NCI-H1930 (cell line): ENCODE measurements at regions not wholly inside any gene's neighbourhood (a gene's known extent, or its start where the extent isn't known, plus 50 kb on each side); places are given as distances from the start of the nearest gene placed in this dataset.
"Not testable (repeated sequence)": the region's sequence is repeated elsewhere in the genome, so short reads cannot be mapped to it uniquely, and the experiment has no call there.

Experiments
- DNase-seq, 2 experiments: peaks; one replicate each; lab custom pipeline; 2025; lab: John Stamatoyannopoulos, UW

DNA sequence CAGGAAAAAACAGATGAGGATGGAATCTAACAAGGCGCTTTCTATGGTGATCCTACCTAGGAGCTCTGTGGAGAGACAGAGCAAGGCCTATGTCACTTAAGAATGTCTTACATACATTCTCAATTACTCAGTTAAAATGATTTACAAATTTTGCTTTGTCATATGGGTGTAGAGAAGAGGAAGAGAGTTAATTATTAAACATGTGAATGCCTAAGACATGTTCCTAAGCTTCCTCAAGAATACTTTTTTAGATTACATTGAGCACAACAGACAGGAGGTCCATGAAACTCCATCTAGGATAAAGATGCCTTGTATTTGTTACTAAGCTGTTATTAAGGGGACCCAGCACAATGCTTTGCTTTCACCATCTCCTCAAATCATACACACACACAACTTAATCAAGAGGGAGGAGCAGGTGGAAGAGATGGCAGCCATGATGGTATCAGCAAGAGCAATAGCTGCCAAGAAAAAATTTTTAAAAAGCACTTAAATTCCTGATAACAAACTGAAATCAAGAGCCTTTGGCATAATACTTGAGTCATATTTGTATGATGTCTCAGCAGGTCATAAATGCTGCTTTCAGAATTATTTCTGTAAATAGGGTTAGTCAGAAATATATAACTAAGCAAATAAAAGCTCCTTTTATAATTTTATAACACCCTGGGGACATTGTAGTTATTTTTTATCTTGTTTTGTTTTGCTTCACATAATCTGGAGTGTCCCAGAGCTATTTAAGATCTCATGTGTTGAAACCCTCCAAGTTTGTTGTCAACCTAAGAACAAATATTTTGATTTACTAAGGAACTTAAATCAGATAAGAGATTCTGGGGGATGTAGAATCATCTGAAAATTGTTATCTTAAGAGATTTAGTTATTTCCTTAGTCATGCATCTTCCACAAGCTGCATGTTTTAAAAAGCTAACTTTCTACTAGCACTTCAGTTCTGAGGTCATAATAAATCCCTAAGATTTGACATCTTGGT lies 70.0 kb upstream of the CD2AP start:
- DNase-seq: no peak

DNA sequence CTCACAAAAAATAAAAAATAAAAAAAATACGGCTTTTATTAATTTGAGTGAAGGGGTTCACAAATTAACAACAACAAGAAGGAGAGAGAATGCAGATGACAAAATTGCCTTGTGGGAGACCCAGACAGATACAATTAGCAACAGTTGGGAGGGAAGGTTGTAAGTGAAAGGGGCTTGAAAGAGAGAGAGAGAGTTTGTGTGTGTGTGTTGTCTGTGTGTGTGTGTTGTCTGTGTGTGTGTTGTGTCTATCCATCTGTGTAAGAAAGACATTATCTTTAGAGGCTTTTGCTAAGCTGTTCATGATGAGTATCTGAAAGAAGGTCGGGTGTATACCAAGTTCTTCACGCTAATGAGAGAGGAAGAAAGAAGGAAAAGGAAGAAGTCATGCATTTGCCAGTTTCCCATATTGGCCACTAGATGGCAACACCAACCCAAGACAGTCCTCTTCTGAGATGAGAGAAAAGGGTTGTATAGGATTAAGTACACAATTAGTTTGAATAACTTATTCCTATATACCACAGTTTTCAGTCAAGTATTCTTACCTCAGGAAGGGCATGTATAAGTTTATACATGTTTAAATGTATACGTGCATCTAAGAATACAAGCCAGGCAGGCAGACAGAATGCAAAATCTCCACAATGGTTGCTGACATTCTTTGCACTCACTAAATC lies 63.7 kb upstream of the CD2AP start:
- DNase-seq: peak; percentile 19 to 44

DNA sequence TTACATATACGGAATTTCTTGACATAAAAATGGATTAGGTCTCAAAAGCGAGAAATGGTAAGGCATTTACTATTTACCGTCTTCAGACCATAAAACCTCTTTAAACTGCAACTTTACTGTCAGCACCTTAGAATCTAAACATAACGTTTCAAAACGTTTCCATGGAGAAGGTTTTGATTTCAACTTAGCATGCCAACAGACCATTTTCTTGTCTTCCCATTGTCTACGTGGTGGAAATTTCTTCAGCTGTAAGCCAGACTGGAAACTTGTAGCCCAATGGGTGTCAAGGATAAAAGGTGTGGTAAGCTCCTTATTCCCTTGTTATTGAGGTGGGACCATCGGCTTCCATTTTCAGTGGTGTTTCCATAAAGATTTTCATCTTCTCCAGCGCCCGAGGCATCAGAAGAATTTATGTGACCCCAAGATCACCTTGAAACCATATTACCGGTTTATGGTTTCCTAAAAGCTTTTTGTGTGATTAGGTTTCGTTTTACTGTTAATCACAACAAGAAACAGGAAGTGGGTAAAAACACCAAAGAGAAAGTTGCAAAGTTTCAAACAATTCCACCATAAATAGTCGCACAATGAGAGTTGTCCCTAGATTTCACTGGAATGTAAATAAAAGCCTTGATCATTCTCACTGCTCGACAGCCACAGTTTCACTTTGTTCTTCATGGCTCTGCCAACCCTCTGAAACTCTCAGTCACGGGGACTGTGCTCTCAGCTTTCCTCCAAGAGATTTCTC lies 63.0 kb upstream of the CD2AP start:
- no peak for DNase-seq

DNA sequence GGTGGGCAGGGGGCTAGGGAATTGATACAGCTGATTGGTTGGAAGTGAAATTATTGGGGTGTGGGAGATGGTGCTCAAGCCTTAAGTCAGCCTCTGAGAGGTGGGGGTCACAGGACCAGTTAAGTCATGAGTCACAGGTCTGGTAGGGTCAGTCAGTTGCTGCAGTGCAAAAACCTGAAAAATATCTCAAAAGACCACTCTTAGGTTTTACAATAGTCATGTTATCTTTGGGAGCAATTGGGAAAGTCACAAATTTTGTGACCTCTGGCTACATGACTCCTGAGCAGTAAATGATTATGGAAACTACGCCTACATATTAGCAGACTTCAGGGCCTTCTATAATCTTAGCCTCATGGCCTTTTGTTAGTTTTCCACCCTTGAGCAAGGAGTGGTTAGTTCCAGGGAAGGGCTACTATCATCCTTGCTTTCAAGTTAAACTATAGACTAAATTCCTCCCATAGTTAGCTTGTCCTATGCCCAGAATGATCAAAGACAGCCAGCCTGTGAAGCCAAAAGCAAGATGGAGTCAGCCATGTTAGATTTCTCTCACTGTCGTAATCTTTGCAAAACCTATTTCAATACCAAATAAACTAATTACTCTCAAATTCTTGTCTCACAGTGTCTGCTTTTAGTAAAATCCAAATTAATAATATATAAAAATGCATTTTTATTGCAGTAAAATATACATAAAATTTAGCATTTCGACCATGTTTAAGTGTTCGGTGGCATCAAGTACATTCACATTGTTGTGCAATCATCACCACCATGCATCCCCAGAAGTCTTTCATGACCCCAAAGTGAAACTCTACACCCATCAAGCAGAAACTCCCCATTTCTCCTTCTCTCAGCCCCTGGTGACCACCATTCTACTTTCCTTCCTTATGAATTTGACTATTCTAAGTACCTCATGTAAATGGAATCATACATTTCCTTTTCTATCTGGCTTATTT lies 60.9 kb upstream of the CD2AP start:
- DNase-seq: no peak

- DNase-seq: no peak
Observed at GRCh38 chr6:47419621-47420020, 58.0 kb upstream of the CD2AP start.

DNA sequence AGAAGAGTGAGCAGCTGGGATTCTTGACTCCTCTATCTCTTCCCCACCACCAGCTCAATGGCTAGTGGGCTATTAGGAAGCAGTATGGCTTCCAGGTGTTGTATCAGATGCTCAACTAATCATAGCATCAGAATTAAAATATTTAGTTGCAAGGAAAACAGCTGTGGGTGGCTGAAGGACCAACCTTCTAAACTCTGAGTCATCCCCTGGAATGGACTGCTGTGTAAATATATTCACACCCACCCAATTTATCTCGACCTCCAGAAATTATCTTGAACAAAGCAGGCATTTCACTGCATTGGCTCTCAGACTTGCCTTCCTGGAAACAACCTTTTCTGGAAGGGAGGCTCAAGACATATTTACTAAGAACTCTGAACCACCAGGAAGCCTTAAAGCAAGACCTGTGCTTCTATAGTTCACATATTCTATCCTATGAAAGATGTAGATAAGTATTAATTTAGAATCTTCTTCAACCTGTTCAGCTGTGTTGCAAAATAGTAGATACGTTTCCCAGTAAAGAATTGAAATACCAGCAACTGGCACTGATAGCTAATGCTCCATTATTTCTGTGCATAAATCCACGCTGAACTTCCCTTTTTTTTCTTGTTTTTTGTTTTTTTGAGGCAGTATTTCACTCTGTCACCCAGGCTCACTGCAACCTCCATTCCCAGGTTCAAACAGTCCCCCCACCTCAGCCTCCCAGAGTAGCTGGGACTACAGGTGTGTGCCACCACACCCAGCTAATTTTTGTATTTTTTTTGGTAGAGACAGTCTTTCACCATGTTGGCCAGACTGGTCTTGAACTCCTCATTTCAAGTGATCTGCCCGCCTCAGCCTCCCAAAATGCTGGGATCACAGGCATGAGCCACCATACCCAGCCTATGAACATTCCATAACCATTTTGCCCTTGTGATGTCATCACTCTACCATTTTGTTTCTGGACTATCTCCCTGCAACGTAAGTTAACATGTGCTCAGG lies 56.9 kb upstream of the CD2AP start:
- DNase-seq: no peak

DNA sequence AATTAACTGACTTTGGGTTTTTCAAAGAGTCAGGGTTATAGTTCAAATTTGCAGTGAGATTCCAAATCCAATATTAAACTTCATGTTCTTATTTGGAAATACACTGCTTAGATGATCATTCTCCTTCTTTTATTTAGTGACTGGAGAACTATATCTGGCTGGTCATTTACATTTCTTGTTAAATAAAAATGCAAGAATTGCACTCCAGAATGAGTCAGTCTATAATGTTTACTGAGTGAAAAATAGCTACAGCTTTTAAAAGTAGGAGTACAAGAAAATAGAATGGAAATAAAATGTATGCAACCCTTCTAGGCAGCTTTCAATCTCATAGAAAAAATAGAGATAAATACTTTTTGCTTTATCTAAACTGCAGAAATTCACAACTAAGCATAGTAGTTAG lies 54.5 kb upstream of the CD2AP start:
- DNase-seq: no peak

DNA sequence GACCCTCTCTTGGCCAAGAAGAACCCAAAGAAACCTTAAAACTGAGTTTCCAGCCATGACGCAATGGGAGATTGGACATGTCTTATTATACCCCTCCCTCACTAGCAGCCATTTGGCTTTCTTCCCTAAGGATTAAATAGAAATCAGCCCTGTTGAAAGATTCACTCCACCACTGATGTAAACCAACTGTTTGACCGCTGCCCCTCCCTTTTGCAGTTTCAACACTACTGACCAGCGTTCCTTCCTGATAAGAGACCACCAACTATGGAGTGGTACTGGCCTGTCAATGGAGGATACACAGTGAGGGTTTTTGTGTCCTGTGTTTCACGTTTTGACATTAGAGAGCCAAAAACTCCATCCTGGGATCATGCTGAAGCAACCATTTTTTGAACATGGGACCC lies 53.2 kb upstream of the CD2AP start:
- DNase-seq: no peak

DNA sequence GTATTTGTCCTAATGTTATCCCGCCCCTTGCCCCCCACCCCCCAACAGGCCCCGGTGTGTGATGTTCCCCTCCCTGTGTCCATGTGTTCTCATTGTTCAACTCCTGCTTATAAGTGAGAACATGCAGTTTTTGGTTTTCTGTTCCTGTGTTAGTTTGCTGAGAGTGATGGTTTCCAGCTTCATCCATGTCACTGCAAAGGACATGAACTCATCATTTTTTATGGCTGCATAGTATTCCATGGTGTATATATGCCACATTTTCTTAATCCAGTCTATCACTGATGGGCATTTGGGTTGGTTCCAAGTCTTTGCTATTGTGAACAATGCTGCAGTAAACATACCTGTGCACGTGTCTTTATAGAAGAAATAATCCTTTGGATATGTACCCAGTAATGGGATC lies 51.9 kb upstream of the CD2AP start:
- DNase-seq: not testable (repeated sequence)

- DNase-seq: no peak
Observed at GRCh38 chr6:47426524-47427302, 50.9 kb upstream of the CD2AP start.

DNA sequence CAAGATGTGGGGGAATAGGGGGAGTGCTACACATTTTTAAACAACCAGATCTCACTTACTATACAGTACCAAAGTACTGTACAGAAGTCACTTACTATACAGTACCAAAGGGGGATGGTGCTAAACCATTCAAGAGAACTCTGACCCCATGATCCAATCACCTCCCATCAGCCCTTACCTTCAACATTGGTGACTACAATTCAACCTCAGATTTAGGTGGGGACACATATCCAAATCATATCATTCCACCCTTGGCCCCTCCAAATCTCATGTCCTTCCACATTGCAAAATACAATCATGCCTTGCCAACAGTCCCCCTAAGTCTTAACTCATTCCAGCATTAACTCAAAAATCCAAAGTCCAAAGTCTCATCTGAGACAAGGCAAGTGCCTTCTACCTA lies 49.9 kb upstream of the CD2AP start:
- DNase-seq: no peak
